Cardiac fibroblast (primary cell): ENCODE measurements at regions not wholly inside any gene's neighbourhood (a gene's known extent, or its start where the extent isn't known, plus 50 kb on each side); places are given as distances from the start of the nearest gene placed in this dataset.
"Not testable (repeated sequence)": the region's sequence is repeated elsewhere in the genome, so short reads cannot be mapped to it uniquely, and the experiment has no call there.

Source experiments
- DNase-seq, 2 donors: peaks; one replicate each; pipeline versions ENCODE4 v3.0.0 to v3.0.0-alpha.2; 2010; ENCODE audit warnings: low read depth in 2 of 2
- H3K4me3 ChIP-seq, 2 donors: replicated peaks in 1 of 2; 1 replicate in 1 of 2; 2 replicates in 1 of 2; pipeline ENCODE4 v1.5.1; 2011; ENCODE audit warnings: low read depth in 2 of 2, low read length in 2 of 2, mild to moderate bottlenecking in 2 of 2, moderate library complexity in 1 of 2
- TF ChIP-seq, protein P1 (sequence below): IDR thresholded peaks from one replicate; pipeline ENCODE4 v1.5.1; 2011; ENCODE audit warnings: low read depth, mild to moderate bottlenecking, low read length, inconsistent platforms

DNA sequence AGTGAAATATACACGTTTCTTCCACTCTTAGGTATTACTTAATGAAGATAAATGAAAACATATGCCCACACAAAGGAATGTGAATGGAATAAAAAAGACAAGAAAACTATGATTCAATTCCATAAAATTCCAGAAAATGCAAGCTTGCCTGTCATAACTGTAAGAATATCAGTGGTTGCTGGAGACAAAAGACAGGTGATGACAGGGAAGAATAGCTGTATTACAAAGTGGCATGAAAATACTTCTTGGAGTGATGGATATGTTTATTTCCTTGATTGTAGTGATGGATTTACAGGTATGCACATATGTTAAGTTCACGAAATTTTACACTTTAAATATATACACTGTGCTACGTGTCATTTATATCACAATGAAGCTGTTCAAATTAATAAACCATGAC is 553.3 kb downstream of the HTR1A start:
- H3K4me3 ChIP-seq = no peak overlapping the region
- TF ChIP-seq, protein P1, sequence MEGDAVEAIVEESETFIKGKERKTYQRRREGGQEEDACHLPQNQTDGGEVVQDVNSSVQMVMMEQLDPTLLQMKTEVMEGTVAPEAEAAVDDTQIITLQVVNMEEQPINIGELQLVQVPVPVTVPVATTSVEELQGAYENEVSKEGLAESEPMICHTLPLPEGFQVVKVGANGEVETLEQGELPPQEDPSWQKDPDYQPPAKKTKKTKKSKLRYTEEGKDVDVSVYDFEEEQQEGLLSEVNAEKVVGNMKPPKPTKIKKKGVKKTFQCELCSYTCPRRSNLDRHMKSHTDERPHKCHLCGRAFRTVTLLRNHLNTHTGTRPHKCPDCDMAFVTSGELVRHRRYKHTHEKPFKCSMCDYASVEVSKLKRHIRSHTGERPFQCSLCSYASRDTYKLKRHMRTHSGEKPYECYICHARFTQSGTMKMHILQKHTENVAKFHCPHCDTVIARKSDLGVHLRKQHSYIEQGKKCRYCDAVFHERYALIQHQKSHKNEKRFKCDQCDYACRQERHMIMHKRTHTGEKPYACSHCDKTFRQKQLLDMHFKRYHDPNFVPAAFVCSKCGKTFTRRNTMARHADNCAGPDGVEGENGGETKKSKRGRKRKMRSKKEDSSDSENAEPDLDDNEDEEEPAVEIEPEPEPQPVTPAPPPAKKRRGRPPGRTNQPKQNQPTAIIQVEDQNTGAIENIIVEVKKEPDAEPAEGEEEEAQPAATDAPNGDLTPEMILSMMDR = no peak
- DNase-seq = no peak

DNA sequence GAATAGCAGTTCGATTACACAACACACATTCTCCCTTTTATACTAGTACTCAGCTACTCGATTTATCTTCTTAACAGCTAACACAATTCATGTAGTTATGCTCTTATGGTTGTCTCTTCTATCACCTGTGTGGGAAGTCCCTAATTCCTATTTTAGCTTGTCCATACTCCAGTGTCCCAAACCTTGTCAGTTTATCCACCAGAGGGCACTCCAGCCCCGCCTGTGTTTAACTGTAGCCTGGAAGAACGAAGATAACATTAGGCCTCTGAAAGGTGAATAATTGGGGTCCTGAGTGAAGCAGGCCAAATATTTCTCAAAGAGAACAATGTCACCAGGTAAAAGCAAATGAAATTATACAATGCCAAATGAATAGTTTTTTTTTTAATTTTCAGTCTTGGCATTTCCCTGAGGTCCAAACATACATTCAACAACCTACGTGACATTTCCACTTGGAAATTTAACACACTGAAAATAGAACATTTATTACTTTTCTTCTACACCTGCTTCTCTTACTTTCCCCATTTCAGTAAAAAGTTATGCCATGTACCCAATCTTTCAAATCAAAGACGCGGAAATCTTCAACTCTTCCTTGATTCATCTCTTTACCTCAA is 560.7 kb downstream of the HTR1A start:
- DNase-seq = peak; percentile 57 to 63

DNA sequence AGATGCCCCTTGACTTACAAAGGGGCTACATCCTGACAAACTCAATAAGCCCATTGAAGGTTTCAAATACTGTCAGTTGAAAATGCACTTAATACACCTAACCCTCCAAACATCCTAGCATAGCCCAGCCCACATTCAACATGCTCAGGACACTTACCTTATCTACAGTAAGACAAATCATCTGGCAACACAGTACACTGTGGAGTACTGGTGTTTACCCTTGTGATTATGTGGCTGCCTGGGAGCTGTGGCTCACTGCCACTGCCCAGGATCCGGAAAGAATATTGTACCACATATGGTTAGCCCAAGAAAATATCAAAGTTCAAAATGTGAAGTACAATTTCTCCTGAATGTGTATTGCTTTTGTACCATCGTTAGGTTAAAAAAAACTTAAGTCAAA is 562.2 kb downstream of the HTR1A start:
- no peak for DNase-seq
- TF ChIP-seq, protein P1 = no peak
- no peak overlapping the region for H3K4me3 ChIP-seq

More for the DNA sequence above, 560.7 kb downstream of the HTR1A start:
- H3K4me3 ChIP-seq = no peak overlapping the region
- TF ChIP-seq, protein P1 = peak; percentile 84

DNA sequence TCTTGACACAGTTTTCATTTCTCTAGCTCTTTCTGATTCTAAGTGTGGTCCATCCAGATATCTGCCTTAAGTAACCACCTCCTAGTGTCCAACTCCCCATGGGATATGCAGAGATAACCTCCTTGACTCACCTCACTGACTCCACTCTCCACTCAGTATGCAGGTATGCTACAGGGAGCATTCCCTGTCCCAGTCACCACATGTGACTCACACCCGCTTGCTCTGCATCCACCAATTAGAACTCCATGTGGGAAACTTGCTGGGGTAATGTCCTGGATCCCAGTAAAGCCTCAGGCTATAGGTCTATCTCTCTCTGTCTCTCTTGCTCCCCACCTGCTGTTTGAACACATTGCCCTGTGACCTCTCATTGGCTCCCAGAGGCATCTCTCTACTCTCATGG is 563.9 kb downstream of the HTR1A start:
- no peak for DNase-seq
- H3K4me3 ChIP-seq = no peak overlapping the region
- TF ChIP-seq, protein P1 = no peak

DNA sequence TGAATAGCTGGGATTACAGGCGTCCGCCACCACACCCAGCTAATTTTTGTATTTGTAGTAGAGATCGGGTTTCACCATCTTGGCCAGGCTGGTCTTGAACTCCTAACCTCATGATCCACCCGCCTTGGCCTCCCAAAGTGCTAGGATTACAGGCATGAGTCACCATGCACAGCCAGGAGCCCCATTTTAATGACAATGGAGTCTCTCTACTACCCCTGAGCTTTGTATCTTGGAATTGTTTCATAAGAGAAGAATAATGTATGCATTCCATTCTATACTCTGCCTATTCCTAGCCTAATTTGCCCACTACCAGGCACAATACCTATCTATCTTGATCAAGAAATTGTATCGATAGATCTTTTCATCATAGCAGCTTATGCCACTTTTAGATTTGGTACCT is 574.1 kb downstream of the HTR1A start:
- not testable (repeated sequence) for DNase-seq, H3K4me3 ChIP-seq

DNA sequence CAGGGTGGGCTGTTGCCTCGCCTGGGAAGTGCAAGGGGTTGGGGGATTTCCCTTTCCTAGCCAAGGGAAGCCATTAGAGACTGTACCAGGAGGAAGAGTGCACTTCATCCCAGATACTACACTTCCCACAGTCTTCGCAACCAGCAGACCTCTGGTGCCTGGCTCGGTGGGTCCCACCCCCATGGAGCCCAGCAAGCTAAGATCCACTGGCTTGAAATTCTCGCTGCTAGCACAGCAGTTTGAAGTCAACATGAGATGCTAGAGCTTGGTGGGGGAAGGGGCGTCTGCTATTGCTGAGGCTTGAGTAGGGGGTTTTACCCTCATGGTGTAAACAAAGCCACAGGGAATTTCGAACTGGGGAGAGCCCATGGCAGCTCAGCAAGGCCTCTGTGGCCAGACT is 586.4 kb downstream of the HTR1A start:
- no peak overlapping the region for H3K4me3 ChIP-seq
- TF ChIP-seq, protein P1 = no peak
- DNase-seq = no peak

DNA sequence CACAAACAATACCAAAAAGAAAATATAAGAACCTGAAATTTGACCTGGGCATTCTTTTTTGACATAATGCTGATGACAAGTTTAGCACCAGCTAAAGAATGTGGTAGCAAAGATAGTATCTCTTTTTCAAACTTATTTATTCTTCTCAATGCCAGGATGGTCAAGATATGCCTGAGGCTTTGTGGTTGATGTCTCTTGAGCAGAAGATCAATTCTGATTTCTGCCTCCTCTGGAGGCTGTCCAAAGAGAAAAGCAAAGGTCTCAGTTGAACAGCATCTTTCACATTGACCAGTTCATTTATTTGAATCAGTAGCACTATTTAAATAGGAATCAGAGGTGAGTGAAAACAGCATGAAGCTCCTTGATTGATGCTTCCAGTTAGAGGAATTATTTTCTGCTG is 588.2 kb downstream of the HTR1A start:
- TF ChIP-seq, protein P1 = no peak
- DNase-seq = no peak
- H3K4me3 ChIP-seq = no peak overlapping the region
